ENCODE measurements at regions not wholly inside any gene's neighbourhood (a gene's known extent, or its start where the extent isn't known, plus 50 kb on each side); places are given as distances from the start of the nearest gene placed in this dataset.

GRCh38 chr3:117665296-117665695 lies 955.7 kb downstream of the TUSC7 start:
- DNase-seq (ENCODE audit: low spot score) = no peak

GRCh38 chr3:117666325-117666724 lies 956.7 kb downstream of the TUSC7 start:
- no peak for DNase-seq (ENCODE audit: low spot score)

GRCh38 chr3:117666812-117667211 lies 957.2 kb downstream of the TUSC7 start:
- DNase-seq (ENCODE audit: low spot score) = no peak

- no peak for DNase-seq (ENCODE audit: low spot score)
These were observed 960.2 kb downstream of the TUSC7 start for GRCh38 chr3:117669774-117670173.

- no peak for DNase-seq (ENCODE audit: low spot score)
These were observed 962.2 kb downstream of the TUSC7 start for GRCh38 chr3:117671722-117672318.

GRCh38 chr3:117674321-117674720 lies 964.7 kb downstream of the TUSC7 start:
- no peak for DNase-seq (ENCODE audit: low spot score)

- DNase-seq (ENCODE audit: low spot score) = no peak
These were observed 972.0 kb downstream of the TUSC7 start for GRCh38 chr3:117681619-117682018.

GRCh38 chr3:117687096-117687495 lies 977.5 kb downstream of the TUSC7 start:
- no peak for DNase-seq (ENCODE audit: low spot score)

- no peak for DNase-seq (ENCODE audit: low spot score)
These were observed 979.0 kb downstream of the TUSC7 start for GRCh38 chr3:117688583-117688982.

- no peak for DNase-seq (ENCODE audit: low spot score)
These were observed 981.9 kb downstream of the TUSC7 start for GRCh38 chr3:117691526-117691925.

GRCh38 chr3:117692416-117692995 lies 982.9 kb downstream of the TUSC7 start:
- no peak for DNase-seq (ENCODE audit: low spot score)

GRCh38 chr3:117695321-117695720 lies 985.7 kb downstream of the TUSC7 start:
- DNase-seq (ENCODE audit: low spot score) = no peak

GRCh38 chr3:117695871-117696645 lies 986.5 kb downstream of the TUSC7 start:
- no peak for DNase-seq (ENCODE audit: low spot score)

GRCh38 chr3:117696851-117697407 lies 987.4 kb downstream of the TUSC7 start:
- no peak for DNase-seq (ENCODE audit: low spot score)

GRCh38 chr3:117699058-117699457 lies 989.5 kb downstream of the TUSC7 start:
- no peak for DNase-seq (ENCODE audit: low spot score)

GRCh38 chr3:117700573-117701360 lies 991.2 kb downstream of the TUSC7 start:
- no peak for DNase-seq (ENCODE audit: low spot score)

GRCh38 chr3:117705011-117705410 lies 995.4 kb downstream of the TUSC7 start:
- DNase-seq (ENCODE audit: low spot score) = no peak

- no peak for DNase-seq (ENCODE audit: low spot score)
These were observed 996.5 kb downstream of the TUSC7 start for GRCh38 chr3:117706037-117706436.

- no peak for DNase-seq (ENCODE audit: low spot score)
These were observed 997.2 kb downstream of the TUSC7 start for GRCh38 chr3:117706756-117707155.

- DNase-seq (ENCODE audit: low spot score) = no peak
These were observed 999.0 kb downstream of the TUSC7 start for GRCh38 chr3:117708601-117709000.

- no peak for DNase-seq (ENCODE audit: low spot score)
These were observed 999.5 kb downstream of the TUSC7 start for GRCh38 chr3:117709108-117709507.

- no peak for DNase-seq (ENCODE audit: low spot score)
These were observed 1000.9 kb downstream of the TUSC7 start for GRCh38 chr3:117710501-117710900.
